Left ventricle myocardium inferior (tissue), 1 donor: ENCODE measurements at regions not wholly inside any gene's neighbourhood (a gene's known extent, or its start where the extent isn't known, plus 50 kb on each side); places are given as distances from the start of the nearest gene placed in this dataset.

Experiments
- DNase-seq: peaks from one replicate; pipeline ENCODE4 v3.0.0-alpha.2; 2020
- H3K27ac ChIP-seq: fragments of 200-600 bp; replicated peaks from 2 replicates; pipeline ENCODE4 v1.8.0; 2021
- H3K27me3 ChIP-seq: fragments of 200-600 bp; 2 replicates; pipeline ENCODE4 v1.8.0; 2021; ENCODE audit warnings: low read depth
- H3K36me3 ChIP-seq: fragments of 200-600 bp; 2 replicates; pipeline ENCODE4 v1.8.0; 2021
- H3K4me1 ChIP-seq: fragments of 200-600 bp; 2 replicates; pipeline ENCODE4 v1.8.0; 2021
- H3K4me3 ChIP-seq: fragments of 200-600 bp; 2 replicates; pipeline ENCODE4 v1.8.0; 2021; ENCODE audit warnings: mild to moderate bottlenecking, moderate library complexity
- H3K9me3 ChIP-seq: fragments of 200-600 bp; replicated peaks from 2 replicates; pipeline ENCODE4 v1.8.0; 2021
- intact Hi-C: fragments of 100-400 bp; cut with micrococcal nuclease; formaldehyde crosslinking; loops from one replicate; pipeline ENCODE4 v1.11.0; 2022
- TF ChIP-seq, protein P1 (sequence below): fragments of 200-600 bp; IDR thresholded peaks from 2 replicates; pipeline ENCODE4 v1.8.0; 2021; ENCODE audit warnings: antibody characterized with exemption, mild to moderate bottlenecking, borderline replicate concordance
- donor health status: DM: no; HTN: yes; CAD: no; lungs with severe emphysema.

DNA sequence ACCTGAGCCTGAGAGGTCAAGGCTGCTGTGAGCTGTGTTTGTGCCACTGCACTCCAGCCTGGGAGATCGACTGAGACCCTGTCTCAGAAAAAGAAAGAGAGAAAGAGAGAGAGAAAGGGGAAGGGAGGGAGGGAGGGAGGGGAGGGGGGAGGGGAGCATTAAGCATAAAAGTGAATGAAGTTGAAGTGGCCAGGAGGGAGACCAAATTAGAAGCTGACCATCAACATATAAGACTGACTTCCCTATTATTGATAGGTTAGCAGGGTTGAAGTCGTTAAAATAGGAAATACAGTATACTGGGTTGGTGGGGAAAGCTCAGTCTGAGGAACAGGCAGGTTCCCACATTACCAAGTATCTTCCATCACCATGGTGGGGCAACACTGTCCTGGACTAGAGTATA, 117.1 kb upstream of the MKLN1 start:
- intact Hi-C loops: no loop called here
- TF ChIP-seq, protein P1, sequence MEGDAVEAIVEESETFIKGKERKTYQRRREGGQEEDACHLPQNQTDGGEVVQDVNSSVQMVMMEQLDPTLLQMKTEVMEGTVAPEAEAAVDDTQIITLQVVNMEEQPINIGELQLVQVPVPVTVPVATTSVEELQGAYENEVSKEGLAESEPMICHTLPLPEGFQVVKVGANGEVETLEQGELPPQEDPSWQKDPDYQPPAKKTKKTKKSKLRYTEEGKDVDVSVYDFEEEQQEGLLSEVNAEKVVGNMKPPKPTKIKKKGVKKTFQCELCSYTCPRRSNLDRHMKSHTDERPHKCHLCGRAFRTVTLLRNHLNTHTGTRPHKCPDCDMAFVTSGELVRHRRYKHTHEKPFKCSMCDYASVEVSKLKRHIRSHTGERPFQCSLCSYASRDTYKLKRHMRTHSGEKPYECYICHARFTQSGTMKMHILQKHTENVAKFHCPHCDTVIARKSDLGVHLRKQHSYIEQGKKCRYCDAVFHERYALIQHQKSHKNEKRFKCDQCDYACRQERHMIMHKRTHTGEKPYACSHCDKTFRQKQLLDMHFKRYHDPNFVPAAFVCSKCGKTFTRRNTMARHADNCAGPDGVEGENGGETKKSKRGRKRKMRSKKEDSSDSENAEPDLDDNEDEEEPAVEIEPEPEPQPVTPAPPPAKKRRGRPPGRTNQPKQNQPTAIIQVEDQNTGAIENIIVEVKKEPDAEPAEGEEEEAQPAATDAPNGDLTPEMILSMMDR: no peak
- no peak overlapping the region for H3K27ac ChIP-seq

DNA sequence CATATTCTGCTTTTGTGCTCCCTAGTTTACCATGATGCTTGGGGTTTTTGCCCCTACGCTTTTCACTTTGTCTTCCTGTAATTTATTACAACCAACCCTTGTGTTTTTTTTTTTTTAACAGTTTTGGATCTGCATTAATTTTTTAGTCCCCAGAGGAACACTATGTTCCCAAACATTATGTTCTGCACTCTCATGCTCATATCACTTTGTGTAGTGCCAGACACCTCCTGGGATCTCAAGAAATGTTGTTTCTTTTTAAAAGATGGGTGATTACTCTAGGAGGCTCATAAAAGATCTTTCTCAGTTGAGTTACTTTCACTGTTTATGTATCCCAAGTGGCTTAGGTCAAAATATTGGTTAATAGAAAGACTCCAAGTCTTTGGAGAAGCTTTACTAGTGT, 116.2 kb upstream of the MKLN1 start:
- H3K4me3 ChIP-seq: no peak overlapping the region
- no peak overlapping the region for H3K27ac ChIP-seq
- TF ChIP-seq, protein P1: no peak
- no peak for DNase-seq
- peaks cover 10% of the 10 kb centered on the region for H3K4me1 ChIP-seq
- no peaks in the 10 kb centered on the region for H3K36me3 ChIP-seq
- H3K9me3 ChIP-seq: no peaks in the 10 kb centered on the region
- H3K27me3 ChIP-seq: no peaks in the 10 kb centered on the region
- intact Hi-C loops: no loop called here

More for the DNA sequence above, 117.1 kb upstream of the MKLN1 start:
- no peak for DNase-seq
- Histone ChIP-seq H3K36me3 (no peaks in the 10 kb centered on the region), H3K9me3 (no peaks in the 10 kb centered on the region), H3K4me3 (no peak overlapping the region), H3K4me1 (peaks cover 10% of the 10 kb centered on the region), H3K27me3 (no peaks in the 10 kb centered on the region)

DNA sequence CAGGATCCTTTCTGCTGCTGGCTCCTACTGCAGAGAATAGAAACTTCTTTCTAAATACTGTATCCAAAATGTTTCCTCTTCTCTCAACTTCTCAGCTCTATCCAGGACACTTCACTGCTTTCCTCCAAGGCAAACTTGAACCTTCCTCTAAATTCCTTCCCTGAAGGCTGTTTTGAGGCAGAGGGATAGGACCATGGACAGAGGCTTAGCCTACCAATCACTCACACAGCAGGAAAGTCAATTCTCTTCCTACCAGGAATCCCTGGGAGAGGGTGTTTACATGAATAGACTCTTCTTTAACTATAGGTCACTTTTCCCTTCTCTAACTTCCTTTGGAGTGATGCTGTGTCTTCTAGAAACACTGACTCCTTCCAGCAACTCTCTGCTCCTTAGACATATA, 115.6 kb upstream of the MKLN1 start:
- Histone ChIP-seq H3K9me3 (no peaks in the 10 kb centered on the region), H3K27ac (no peak overlapping the region), H3K4me1 (peaks cover 10% of the 10 kb centered on the region), H3K4me3 (no peak overlapping the region), H3K36me3 (no peaks in the 10 kb centered on the region), H3K27me3 (no peaks in the 10 kb centered on the region)
- DNase-seq: no peak
- intact Hi-C loops: no loop called here
- TF ChIP-seq, protein P1: no peak

DNA sequence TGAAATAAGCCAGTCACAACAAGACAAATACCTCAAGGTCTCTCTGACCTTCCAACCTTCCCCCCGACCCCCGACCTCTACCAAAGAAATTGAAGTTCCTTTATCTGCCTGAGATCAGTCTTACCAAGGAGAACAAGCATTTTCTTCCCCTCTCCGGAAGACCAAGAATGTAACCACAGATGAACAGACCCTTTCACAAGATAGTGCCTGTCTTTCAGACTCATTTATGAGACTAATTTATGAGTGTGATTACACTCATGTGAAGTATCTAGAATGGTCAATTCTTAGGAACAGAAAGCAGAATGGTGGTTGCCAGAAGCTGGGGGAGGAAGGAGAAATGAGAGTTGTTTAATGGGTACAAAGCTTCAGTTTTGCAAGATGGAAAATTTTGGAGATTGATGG, 108.9 kb upstream of the MKLN1 start:
- no peaks in the 10 kb centered on the region for H3K27me3 ChIP-seq
- peaks cover 22% of the 10 kb centered on the region for H3K4me1 ChIP-seq
- intact Hi-C loops: no loop called here
- no peaks in the 10 kb centered on the region for H3K36me3 ChIP-seq
- DNase-seq: no peak
- no peak overlapping the region for H3K4me3 ChIP-seq
- TF ChIP-seq, protein P1: no peak
- H3K27ac ChIP-seq: peak overlapping the region; percentile 72
- no peaks in the 10 kb centered on the region for H3K9me3 ChIP-seq

DNA sequence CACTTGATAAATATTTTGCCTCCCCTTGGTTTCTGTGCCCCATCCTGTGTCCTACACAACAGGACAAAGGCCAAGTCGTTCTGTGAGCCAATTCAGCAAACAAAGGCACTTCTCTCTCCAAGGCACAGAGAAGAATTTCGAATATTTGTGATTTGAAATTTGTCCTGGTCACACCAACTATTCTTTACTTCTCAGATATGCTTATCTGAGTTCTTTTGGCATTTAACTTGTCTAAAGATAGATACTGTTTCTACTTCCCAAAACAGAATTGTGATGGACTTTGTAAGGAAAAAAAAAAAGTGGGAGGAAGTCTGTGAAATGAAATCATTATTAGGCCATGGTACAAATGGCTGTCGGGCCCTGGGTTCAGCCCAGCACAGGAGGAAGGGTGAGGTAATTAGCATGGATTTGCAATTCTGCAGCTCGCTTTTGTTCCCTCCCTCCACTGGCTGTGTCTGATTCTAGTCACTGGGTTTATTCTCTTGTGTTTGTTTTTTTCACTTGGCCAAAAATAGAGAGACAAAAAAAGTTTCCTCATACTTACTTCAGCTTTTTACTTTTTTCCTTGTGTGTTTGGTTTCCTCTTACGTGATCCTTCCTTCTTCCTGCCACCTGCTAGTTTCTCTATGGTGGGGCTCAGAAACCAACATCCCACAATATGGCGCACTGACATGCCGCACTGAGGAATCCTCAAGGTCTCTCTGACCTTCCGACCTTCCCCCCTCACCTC, 108.2 kb upstream of the MKLN1 start:
- Histone ChIP-seq H3K9me3 (no peaks in the 10 kb centered on the region), H3K27me3 (no peaks in the 10 kb centered on the region), H3K4me3 (no peak overlapping the region), H3K36me3 (no peaks in the 10 kb centered on the region), H3K27ac (peak overlapping the region; percentile 72), H3K4me1 (peaks cover 22% of the 10 kb centered on the region)
- TF ChIP-seq, protein P1: no peak
- intact Hi-C loops: no loop called here
- peak; percentile 54 for DNase-seq
